GM21360 (cell line): ENCODE measurements at regions not wholly inside any gene's neighbourhood (a gene's known extent, or its start where the extent isn't known, plus 50 kb on each side); places are given as distances from the start of the nearest gene placed in this dataset.
"Not testable (repeated sequence)": the region's sequence is repeated elsewhere in the genome, so short reads cannot be mapped to it uniquely, and the experiment has no call there.

ENCODE experiments used
- ATAC-seq: cut with Tn5 transposase; IDR thresholded peaks from one replicate; pipeline ENCODE4 v1.9.1; 2021; ENCODE audit warnings: mild to moderate bottlenecking, moderate library complexity; ENCODE audit not compliant: unreplicated experiment

- no peak for ATAC-seq
Observed at GRCh38 chr14:49159081-49159480, 427.1 kb downstream of the RPS29 start.

DNA sequence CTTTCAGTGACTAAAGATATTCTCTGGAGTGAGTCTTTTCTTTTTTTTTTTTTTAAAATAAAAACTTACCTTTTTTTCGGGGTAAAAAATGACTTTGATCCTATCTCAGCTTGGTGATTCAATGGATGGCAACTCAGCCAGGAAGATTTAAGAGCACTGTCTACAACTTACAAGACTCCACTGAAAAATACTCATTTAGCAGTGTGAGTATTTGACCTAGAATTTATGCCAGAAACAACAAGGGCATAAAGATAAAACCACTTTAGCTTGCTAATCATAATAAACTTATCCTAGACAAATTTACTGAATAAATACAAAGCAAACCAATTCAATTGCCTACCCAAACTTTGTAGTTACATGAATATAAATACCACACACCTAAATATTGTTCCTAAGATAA is 446.6 kb downstream of the RPS29 start:
- ATAC-seq: no peak

GRCh38 chr14:49134940-49135339 is 451.2 kb downstream of the RPS29 start:
- no peak for ATAC-seq

DNA sequence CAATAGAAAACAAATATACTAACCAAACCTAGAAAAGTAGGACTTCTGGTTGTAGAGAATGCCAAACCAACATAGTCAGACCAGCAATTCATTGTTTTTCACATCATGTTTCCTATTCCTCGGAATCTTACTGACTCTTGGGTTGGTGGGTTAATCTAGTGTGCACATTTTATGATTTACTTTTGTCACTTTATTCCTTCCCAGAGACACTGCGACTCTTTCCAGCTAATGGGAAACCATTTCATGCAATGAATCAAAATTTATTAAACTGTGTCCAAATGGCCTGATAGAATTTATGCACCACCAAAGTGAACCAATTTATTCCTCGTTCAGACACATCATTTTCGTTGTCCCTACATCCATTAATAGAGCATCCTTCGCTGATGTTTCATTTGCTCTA is 464.9 kb downstream of the RPS29 start:
- no peak for ATAC-seq

GRCh38 chr14:49114161-49114893 is 471.9 kb downstream of the RPS29 start:
- ATAC-seq: no peak

- no peak for ATAC-seq
Observed at GRCh38 chr14:49106741-49107667, 479.2 kb downstream of the RPS29 start.

DNA sequence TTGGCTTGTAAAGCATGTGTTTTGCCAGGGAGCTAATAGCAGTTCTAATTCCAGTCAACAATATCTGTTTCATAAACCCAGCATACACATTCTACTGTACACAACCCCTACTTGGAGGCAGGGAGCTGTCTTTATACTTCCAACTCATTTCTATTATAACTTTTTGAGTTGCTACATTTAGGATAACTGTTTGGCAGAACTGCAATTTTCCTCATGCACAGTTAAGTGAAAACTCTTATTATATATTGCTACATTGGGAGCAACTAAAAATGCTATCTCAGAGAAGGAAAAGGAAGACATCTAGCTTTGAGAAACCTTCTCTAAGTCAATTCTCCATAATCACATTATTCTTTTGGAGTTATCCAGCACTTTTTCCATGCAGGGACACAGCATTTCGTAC is 480.2 kb downstream of the RPS29 start:
- no peak for ATAC-seq

DNA sequence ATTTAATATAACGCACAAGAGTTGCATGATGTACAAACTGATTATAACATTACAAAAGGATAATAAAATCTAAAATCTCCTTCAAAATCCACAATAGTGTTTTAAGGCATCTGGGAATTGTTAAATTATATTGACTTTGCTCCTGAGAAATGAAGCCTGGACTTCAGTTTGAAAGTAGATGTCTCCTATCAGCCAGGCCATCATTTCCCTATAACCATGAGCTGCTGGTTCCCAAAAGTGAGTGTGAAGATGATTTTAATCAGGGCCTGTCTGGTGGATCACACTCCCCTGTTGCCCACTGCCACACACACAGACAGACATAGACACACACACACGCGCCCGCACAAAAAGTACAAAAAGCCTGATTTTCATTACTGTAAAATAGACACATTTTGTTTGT is 480.7 kb downstream of the RPS29 start:
- ATAC-seq: no peak

- ATAC-seq: no peak
Observed at GRCh38 chr14:49092345-49092744, 493.8 kb downstream of the RPS29 start.

- no peak for ATAC-seq
Observed at GRCh38 chr14:49089107-49089506, 497.1 kb downstream of the RPS29 start.

GRCh38 chr14:49073292-49073691 is 512.9 kb downstream of the RPS29 start:
- not testable (repeated sequence) for ATAC-seq

DNA sequence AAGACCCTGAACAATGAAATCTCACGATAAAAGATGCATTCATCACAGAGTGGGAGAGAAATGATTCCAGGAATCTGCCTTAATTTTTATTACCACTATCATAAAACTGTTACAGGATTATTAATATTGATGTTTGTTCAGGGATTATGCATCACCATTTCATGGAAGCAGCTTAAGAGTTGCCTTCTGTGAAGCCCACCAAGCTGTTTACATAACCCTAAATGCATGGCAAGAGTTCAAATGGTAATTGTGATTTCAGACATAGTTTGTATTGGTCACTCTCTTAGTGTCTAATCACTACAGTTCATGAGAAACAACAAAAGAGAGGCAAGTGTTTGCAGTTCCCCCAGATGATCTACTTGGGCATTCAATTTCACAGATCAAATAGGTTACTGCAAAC is 527.7 kb downstream of the RPS29 start:
- no peak for ATAC-seq

DNA sequence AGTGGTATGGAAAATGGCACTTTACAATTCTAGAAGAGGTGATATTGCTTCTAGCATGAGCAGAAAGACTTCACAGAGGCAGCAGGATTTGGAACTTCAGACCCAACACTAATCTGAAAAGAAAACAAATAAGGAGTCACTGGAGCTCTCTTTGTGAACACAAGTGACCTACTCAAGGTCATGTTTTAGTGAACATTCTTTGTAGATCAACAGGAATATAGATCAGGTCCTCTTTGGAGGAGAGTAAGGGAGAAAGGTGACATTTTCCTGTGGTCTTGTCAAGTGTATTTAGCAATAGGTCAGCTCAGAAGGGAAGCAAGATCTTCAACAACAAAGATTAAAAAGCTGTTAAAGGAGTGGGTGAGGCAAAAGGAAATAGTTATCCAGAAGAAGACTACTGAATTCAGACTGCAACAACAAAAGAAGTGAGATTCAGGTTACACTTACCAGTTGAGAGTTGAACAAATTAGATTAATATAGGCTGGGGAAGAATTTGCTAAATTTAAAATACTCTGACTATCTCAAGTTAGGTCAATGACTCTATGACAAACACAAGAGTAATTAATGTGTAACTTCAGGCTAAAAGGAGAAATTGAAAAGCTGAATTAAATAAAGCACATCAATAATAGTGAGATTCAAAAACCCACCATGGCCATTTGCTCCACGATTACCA is 528.2 kb downstream of the RPS29 start:
- ATAC-seq: no peak

DNA sequence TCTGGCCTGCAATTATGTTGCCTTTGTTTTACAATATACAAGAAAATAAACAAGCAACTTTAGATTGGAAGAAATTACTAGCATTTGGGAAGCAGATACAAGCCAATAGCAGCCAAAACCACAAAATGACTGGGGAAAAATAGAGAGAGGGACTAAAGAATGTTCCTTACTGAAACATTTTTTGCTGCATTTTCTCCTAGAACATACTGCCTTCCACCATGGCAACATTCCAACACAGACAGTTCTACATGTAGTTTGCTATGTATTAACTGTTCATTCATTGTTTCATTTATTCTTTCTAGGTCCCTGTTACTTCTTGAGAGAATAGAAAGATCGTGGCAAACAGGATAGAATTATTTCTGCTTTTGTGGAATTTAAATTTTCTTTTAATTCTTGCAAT is 530.2 kb downstream of the RPS29 start:
- ATAC-seq: no peak

DNA sequence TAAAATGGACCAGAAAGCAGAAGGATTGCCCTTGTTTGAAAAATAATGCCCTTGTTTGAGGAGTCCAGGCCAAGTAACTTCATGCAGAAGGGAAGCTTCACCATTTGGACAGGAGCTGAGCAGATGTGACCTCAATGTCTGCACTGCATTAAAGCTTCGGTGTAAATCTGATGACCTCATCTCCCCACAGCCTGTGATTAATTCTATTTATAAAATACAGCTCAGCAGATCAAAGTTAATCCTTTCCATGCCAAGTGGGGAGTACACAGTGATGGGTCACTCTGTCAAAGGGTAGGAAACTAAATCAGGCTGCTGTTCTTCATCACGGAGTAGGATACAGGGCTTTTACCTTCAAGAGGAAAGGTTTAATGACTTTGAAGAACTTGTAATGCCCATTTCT is 533.7 kb downstream of the RPS29 start:
- ATAC-seq: no peak

DNA sequence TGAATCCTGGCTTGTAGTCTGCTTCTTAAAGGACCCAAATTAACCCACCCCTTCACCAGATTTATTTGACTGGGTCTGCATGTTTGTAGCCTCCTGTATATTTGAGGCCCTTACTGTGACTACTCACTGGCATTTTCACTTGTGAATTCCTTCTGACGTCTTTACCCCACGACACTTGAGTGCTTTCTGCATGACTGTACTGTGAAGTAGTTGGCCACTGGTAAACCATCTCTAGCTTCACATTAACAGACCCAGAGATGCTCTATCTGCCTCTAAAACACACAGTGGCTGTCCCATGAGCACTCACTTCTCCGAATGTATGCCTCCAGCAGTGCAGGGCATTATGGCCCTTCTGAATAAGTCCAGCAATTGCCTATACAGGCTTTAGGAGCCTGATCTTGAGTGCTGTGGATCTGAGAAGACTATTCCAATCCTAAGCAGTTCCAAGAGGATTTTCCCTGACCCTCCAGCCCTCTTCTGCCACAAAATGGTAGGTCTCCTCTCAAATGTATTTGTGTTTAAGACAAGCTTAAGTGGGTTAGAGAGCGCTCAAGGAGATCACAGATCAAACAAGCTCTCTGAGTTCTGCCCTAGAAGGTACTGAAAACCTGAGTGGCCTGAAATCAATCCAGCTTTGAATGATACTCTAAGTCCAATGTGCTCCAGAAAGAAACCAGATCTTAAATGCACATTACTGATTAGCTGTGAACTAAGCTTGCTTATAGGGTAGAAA is 534.7 kb downstream of the RPS29 start:
- no peak for ATAC-seq

DNA sequence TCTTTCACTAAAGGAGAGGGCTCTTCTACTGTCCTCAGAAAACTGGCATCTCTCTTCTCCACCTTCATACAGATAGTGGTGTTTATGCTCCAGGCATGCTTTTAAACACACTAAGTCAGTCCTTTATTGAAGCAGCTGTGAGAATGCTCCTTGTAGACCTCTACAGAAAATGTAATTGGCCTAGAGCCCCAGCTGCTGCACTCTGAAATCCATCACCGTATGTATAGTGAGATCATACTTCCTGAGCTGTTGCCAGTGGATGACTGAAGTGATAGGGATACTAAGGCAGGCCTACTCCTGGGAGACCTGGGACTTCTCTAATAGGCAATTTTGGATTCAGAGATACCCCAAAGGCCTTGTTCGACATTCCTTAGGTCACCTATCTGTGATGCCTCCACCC is 535.4 kb downstream of the RPS29 start:
- no peak for ATAC-seq

GRCh38 chr14:49049711-49050110 is 536.5 kb downstream of the RPS29 start:
- ATAC-seq: no peak

- ATAC-seq: no peak
Observed at GRCh38 chr14:49044981-49045380, 541.2 kb downstream of the RPS29 start.

DNA sequence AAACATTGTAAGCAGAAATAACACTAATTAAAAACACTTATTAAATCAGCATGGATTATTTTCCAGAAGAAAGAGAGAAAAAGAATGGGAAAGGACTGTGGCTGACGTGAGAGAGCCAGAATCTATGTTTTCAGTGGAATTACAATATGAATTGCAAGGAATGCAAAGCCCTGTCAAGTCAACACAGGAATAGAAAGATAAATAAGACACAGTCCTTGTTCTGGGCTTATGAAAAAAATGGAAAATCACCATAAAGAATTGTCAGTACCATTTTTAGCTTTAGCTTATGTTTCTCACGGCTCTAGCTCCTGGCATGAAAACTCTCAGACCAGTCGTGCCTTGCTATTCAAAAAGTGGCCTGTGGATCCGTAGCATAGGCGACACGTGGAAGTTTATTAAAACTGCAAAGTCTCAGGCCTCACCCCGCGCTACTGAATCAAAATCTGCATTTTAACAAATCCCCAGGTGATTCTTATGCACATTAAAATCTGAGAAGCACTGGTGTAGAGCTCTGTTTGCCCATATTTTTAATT is 549.1 kb downstream of the RPS29 start:
- ATAC-seq: no peak

DNA sequence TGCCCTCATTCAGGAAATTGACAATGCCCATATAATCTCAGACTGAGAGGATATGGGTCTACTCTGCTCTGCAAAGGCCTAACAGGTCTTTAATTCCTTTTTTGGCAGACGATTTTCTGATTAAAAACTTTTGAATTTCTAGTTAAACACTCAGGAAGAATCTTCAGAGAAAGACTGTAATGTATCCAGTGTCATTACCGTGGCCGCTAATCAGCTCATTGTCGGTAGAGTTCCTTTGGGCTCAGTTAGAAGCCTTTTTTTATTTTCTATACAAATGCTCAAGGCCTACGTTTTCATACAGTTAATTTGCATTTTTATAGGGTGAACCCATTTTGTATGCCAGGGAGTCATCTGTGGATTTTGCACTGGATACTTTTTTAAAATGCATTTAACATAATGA is 549.9 kb downstream of the RPS29 start:
- ATAC-seq: no peak
